Gastroesophageal sphincter (tissue), 4 donors: ENCODE measurements at regions not wholly inside any gene's neighbourhood (a gene's known extent, or its start where the extent isn't known, plus 50 kb on each side); places are given as distances from the start of the nearest gene placed in this dataset.

Experiments
- ATAC-seq: fragments of 150-250 bp; one replicate; pipeline ENCODE4 v1.9.1; 2016; ENCODE audit warnings: mild to moderate bottlenecking, moderate library complexity
- H3K27ac ChIP-seq, 4 donors: fragments of 200-600 bp; sonication (generic) in 3 of 4; 1 replicate in 3 of 4; 2 replicates in 1 of 4; pipeline ENCODE4 v1.5.1; 2016 to 2019
- H3K27me3 ChIP-seq: fragments of 200-600 bp; sonication (generic); one replicate; pipeline ENCODE4 v1.5.1; 2019
- H3K36me3 ChIP-seq, 2 donors: fragments of 200-600 bp; sonication (generic); one replicate each; pipeline ENCODE4 v1.5.1; 2019; ENCODE audit warnings: control low read depth in 1 of 2
- H3K4me1 ChIP-seq, 3 donors: fragments of 200-600 bp; sonication (generic); 1 replicate in 2 of 3; 2 replicates in 1 of 3; pipeline ENCODE4 v1.5.1; 2016 to 2019; ENCODE audit warnings: control low read depth in 2 of 3
- H3K4me3 ChIP-seq, 2 donors: fragments of 200-600 bp; sonication (generic); one replicate each; pipeline ENCODE4 v1.5.1; 2019; ENCODE audit warnings: mild to moderate bottlenecking in 1 of 2, moderate library complexity in 1 of 2
- H3K9me3 ChIP-seq, 3 donors: fragments of 200-600 bp; sonication (generic); one replicate each; pipeline ENCODE4 v1.5.1; 2017 to 2019; ENCODE audit warnings: control low read depth in 2 of 3
- EP300 ChIP-seq: sonication (generic); formaldehyde crosslinking; IDR thresholded peaks from one replicate; pipeline ENCODE4 v1.6.1; 2017; ENCODE audit warnings: antibody characterized with exemption, mild to moderate bottlenecking
- POLR2A ChIP-seq, 2 donors: fragments of 450-650 bp; IDR thresholded peaks; one replicate each; pipeline ENCODE4 v1.6.1; 2017; ENCODE audit warnings: antibody characterized with exemption in 2 of 2, mild to moderate bottlenecking in 2 of 2, moderate library complexity in 1 of 2
- POLR2AphosphoS5 ChIP-seq: sonication (generic); formaldehyde crosslinking; IDR thresholded peaks from one replicate; pipeline ENCODE4 v1.6.1; 2017; ENCODE audit warnings: antibody characterized with exemption
- WGBS, 2 donors: methylation state at CpG; one replicate each; pipeline ENCODE4 v1.1.5; 2018; ENCODE audit warnings: low coverage in 1 of 2; 5-methylcytosine and 5-hydroxymethylcytosine counted together
- TF ChIP-seq, protein P1 (sequence below), 4 experiments: fragments of 200-600 bp in 2 of 4; fragments of 450-650 bp in 2 of 4; sonication (generic) in 1 of 4; IDR thresholded peaks; one replicate each; pipeline ENCODE4 v1.5.1; 2017 to 2019; ENCODE audit warnings: antibody characterized with exemption in 4 of 4, mild to moderate bottlenecking in 2 of 4, moderate library complexity in 2 of 4

DNA sequence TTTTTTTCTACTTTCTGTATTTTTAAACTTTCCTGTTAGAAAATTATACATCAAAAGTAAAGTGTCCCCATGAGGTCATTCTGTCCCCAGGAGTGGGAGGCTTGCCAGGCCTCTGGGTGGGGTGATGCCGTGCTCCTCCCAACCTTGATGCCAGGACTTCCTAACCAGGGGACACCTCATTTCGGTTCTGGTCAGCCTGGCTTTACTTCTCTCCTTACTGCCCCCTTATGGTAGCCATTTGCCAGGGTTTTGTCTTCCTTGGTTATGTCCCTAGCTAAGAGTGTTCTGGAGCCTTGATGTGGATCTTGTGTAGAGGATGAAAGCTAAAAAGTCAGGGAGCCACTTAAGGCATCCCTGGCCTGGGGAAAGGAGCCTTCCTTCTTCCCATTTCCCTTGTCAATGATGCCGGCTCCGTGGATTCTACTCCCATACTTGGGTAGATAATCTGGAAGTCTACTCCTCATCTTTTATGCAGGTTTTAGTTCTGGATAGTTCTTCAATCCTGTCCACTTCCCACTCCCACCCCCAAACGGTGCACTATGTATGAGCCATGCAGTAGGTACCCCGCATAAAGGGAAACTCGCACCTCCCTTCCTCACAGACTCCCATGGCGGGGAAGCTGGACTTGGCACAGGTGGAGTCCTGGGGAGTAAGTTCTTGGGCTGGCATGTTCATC, 164.1 kb upstream of the SALL4 start:
- H3K9me3 ChIP-seq, result no peaks in the 10 kb centered on the region
- H3K4me3 ChIP-seq, result no peak overlapping the region
- ATAC-seq, result no peak
- H3K27me3 ChIP-seq, result peaks cover 3% of the 10 kb centered on the region
- WGBS, 2 donors, result 37 to 52% methylated on average over 2 to 8 of the region's 8 CpGs
- no peak overlapping the region for H3K27ac ChIP-seq
- no peak for TF ChIP-seq POLR2AphosphoS5
- TF ChIP-seq, protein P1, sequence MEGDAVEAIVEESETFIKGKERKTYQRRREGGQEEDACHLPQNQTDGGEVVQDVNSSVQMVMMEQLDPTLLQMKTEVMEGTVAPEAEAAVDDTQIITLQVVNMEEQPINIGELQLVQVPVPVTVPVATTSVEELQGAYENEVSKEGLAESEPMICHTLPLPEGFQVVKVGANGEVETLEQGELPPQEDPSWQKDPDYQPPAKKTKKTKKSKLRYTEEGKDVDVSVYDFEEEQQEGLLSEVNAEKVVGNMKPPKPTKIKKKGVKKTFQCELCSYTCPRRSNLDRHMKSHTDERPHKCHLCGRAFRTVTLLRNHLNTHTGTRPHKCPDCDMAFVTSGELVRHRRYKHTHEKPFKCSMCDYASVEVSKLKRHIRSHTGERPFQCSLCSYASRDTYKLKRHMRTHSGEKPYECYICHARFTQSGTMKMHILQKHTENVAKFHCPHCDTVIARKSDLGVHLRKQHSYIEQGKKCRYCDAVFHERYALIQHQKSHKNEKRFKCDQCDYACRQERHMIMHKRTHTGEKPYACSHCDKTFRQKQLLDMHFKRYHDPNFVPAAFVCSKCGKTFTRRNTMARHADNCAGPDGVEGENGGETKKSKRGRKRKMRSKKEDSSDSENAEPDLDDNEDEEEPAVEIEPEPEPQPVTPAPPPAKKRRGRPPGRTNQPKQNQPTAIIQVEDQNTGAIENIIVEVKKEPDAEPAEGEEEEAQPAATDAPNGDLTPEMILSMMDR (IDR thresholded peaks at IDR 0.05), result peak in 3 of 4 experiments; percentile 31 to 52 (median 46)
- H3K36me3 ChIP-seq, result no peaks in the 10 kb centered on the region
- no peaks in the 10 kb centered on the region for H3K4me1 ChIP-seq

DNA sequence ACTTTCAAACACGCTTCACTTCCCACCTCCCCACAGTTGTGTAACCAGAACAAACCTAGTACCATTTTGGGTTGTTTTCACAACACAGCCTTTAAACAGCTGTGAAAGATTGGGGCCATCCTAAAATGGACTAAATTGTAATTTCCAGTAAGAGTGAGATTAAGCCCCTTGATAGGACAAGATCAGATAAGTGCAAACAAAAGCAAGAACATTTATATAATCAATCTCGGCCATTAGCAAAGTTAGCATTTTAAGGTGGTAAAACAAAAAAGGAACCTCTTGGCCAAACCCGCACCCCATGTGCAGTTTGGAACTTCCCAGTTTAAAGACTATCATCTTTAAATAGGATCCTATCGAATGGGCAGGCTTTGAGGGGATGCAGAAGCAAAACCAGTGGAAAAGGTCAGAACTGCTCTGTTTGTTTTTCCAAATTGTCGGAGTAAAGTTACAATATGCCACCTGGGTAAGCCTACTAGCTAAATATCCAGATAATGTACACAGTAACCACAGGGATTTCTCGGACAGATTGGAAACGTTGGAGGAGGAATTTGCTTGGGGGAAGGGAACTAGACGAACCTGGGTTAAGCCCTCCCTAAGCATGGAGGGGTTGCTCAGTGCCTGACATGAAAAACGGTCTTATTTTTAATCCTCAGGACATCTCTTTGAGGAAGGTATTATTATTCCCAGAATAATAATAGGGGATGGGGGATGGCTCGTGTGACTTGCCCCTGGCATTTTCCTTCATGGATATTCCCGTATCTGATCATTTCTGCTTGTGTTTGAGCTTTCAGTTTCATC, 159.8 kb upstream of the SALL4 start:
- peaks cover 9% of the 10 kb centered on the region for H3K27me3 ChIP-seq
- no peaks in the 10 kb centered on the region for H3K36me3 ChIP-seq
- WGBS, 2 donors, result 46 to 52% methylated on average over 10 to 11 of the region's 11 CpGs
- no peak for ATAC-seq
- H3K9me3 ChIP-seq, result no peaks in the 10 kb centered on the region
- TF ChIP-seq POLR2A (IDR thresholded peaks at IDR 0.05) (no peak), POLR2AphosphoS5 (no peak), EP300 (no peak)
- TF ChIP-seq, protein P1 (IDR thresholded peaks at IDR 0.05), result no peak
- H3K4me3 ChIP-seq, result no peak overlapping the region
- no peak overlapping the region for H3K27ac ChIP-seq
- no peaks in the 10 kb centered on the region for H3K4me1 ChIP-seq

DNA sequence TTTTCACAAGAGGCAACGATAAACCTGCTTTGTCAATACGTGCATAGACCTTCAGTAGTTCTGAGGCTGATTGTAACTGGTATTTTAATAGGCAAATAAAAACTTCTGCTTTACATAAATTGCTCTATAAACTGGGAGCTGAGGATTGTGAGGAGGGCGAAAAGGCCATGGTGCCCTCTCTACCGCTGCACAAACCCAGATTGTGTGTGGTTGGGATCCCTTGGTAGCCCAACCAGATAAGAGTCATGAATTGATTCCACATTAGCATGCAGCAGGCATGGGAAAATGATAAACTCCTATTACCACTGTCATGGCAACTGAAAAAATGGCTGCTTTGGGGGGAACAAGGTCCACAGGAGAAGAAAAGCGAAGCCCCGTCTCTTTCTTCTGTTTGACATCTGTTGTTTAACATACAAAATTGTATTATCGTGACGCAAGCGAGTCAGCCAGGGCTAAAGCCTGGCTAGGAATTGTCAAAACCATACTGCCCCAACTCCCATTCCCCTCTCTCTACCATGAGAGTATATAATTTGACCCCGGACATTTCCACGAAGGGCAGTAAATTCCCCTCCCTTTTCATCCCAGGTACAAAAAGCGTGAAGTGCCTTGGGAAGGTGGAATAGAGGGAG, 157.8 kb upstream of the SALL4 start:
- no peaks in the 10 kb centered on the region for H3K4me1 ChIP-seq
- H3K36me3 ChIP-seq, result no peaks in the 10 kb centered on the region
- H3K4me3 ChIP-seq, result no peak overlapping the region
- H3K27me3 ChIP-seq, result peaks cover 9% of the 10 kb centered on the region
- no peaks in the 10 kb centered on the region for H3K9me3 ChIP-seq
- TF ChIP-seq, protein P1 (IDR thresholded peaks at IDR 0.05), result no peak
- TF ChIP-seq POLR2A (IDR thresholded peaks at IDR 0.05), result no peak
- TF ChIP-seq POLR2AphosphoS5, result no peak
- TF ChIP-seq EP300, result no peak
- 91 to 93% methylated on average over 12 of the region's 12 CpGs for WGBS, 2 donors
- no peak overlapping the region for H3K27ac ChIP-seq
- ATAC-seq, result no peak

DNA sequence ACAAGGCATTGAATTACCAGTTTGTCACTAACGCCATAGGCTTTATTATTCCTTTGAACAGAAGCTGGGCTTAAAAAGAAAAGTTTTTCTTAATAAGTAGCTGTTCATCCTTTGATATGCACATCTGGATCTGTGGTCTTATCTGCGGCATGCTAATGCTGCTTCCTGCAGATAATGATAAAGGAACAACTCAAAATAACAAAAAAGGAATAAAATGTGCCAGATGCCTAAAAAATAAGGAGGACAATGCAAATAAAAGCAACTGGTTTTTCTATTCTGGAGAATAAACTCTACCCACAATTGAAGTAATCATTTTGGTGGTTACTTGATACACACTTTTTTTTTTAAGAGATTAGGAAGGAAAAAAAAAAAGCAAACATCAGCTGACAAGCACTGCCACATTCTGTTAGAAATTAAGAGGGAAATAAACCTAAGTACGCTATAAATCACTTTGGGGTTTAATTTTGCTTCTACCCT, 156.8 kb upstream of the SALL4 start:
- 59 to 63% methylated on average over 3 of the region's 3 CpGs for WGBS, 2 donors
- ATAC-seq, result no peak

More for the DNA sequence above, 156.8 kb upstream of the SALL4 start:
- H3K27ac ChIP-seq, result no peak overlapping the region
- H3K36me3 ChIP-seq, result no peaks in the 10 kb centered on the region
- no peak for TF ChIP-seq POLR2A (IDR thresholded peaks at IDR 0.05)
- TF ChIP-seq, protein P1 (IDR thresholded peaks at IDR 0.05), result no peak
- TF ChIP-seq POLR2AphosphoS5, result no peak
- TF ChIP-seq EP300, result no peak
- peaks cover 6% of the 10 kb centered on the region for H3K27me3 ChIP-seq
- H3K4me1 ChIP-seq, result no peaks in the 10 kb centered on the region
- H3K4me3 ChIP-seq, result no peak overlapping the region
- H3K9me3 ChIP-seq, result no peaks in the 10 kb centered on the region
